Right lobe of liver (tissue), 4 donors: ENCODE measurements at regions not wholly inside any gene's neighbourhood (a gene's known extent, or its start where the extent isn't known, plus 50 kb on each side); places are given as distances from the start of the nearest gene placed in this dataset.

ENCODE experiments used
- CTCF ChIP-seq, 4 donors: fragments of 200-600 bp in 3 of 4; fragments of 450-650 bp in 1 of 4; IDR thresholded peaks; one replicate each; pipeline versions ENCODE4 v1.5.1 to v1.8.0; 2016 to 2022; ENCODE audit warnings: antibody characterized with exemption in 4 of 4, mild to moderate bottlenecking in 2 of 4
- POLR2A ChIP-seq: fragments of 450-650 bp; IDR thresholded peaks from one replicate; pipeline ENCODE4 v1.6.1; 2017; ENCODE audit warnings: antibody characterized with exemption, mild to moderate bottlenecking
- donor health status: DM: no; HTN: no; CAD: no.
- donor health status: DM: no; HTN: no; CAD: no.
- donor health status: DM: no; HTN: yes; CAD: no.

- TF ChIP-seq POLR2A (no peak), CTCF (IDR thresholded peaks at IDR 0.05) (no peak)
Measured at GRCh38 chr1:194786027-194786426, 1599.6 kb upstream of the B3GALT2 start.
